Ovary (tissue), 7 donors: ENCODE measurements at regions not wholly inside any gene's neighbourhood (a gene's known extent, or its start where the extent isn't known, plus 50 kb on each side); places are given as distances from the start of the nearest gene placed in this dataset.

ENCODE experiments used
- DNase-seq, 5 donors: peaks; one replicate each; pipeline ENCODE4 v3.0.0-alpha.2; 2019 to 2020
- H3K27ac ChIP-seq, 2 donors: fragments of 200-600 bp; one replicate each; pipeline versions ENCODE4 v1.5.1 to v1.8.0; 2019 to 2022
- H3K27me3 ChIP-seq: fragments of 200-600 bp; one replicate; pipeline ENCODE4 v1.8.0; 2022
- H3K36me3 ChIP-seq: fragments of 200-600 bp; sonication (generic); one replicate; pipeline ENCODE4 v1.5.1; 2019
- H3K4me1 ChIP-seq: one replicate; pipeline ENCODE4 v1.8.1; 2013; ENCODE audit warnings: mild to moderate bottlenecking, moderate library complexity; ENCODE audit not compliant: insufficient read depth
- H3K4me3 ChIP-seq: fragments of 200-600 bp; sonication (generic); one replicate; pipeline ENCODE4 v1.5.1; 2017
- H3K9me3 ChIP-seq, 2 donors: fragments of 200-600 bp in 1 of 2; sonication (generic) in 1 of 2; one replicate each; pipeline versions ENCODE4 v1.5.1 to v1.8.1; 2013 to 2019; ENCODE audit warnings: mild to moderate bottlenecking in 1 of 2, moderate library complexity in 1 of 2
- CTCF ChIP-seq, 3 donors: fragments of 450-650 bp in 2 of 3; fragments of 200-600 bp in 1 of 3; IDR thresholded peaks; one replicate each; pipeline versions ENCODE4 v1.5.1 to v1.8.0; 2016 to 2022; ENCODE audit warnings: antibody characterized with exemption in 3 of 3, mild to moderate bottlenecking in 1 of 3
- EP300 ChIP-seq: sonication (generic); formaldehyde crosslinking; IDR thresholded peaks from one replicate; pipeline ENCODE4 v1.6.1; 2017; ENCODE audit warnings: antibody characterized with exemption
- POLR2A ChIP-seq: fragments of 450-650 bp; IDR thresholded peaks from one replicate; pipeline ENCODE4 v1.6.1; 2017; ENCODE audit warnings: antibody characterized with exemption, mild to moderate bottlenecking, moderate library complexity
- WGBS, 3 donors: extraction: QIAGEN DNeasy Blood & Tissue Kit in 1 of 3; methylation state at CpG; one replicate each; pipeline versions ENCODE4 v1.1.5 to v1.1.7; 2013 to 2017; 5-methylcytosine and 5-hydroxymethylcytosine counted together
- intact Hi-C, 4 donors: fragments of 100-400 bp; cut with DNase I; formaldehyde crosslinking; loops; one replicate each; pipeline versions ENCODE4 v1.11.0 to v1.15.1; 2022 to 2023
- donor health status: DM: no; HTN: no; CAD: no; lungs with moderate emphysema.
- donor health status: DM: no; HTN: no; CAD: no.
- donor health status: Bipolar disorder and iron deficiency.
- donor health status: DM: no; HTN: no; CAD: no.
- donor health status: DM: yes; HTN: yes; CAD: no.

- no peaks in the 10 kb centered on the region for H3K9me3 ChIP-seq
- TF ChIP-seq POLR2A (no peak), CTCF (IDR thresholded peaks at IDR 0.05) (no peak), EP300 (no peak)
These were observed 402.1 kb upstream of the BRINP1 start for GRCh38 chr9:119771341-119771740.

GRCh38 chr9:119768266-119768665, 399.0 kb upstream of the BRINP1 start:
- TF ChIP-seq CTCF (IDR thresholded peaks at IDR 0.05) (no peak), POLR2A (no peak), EP300 (no peak)
- Histone ChIP-seq H3K36me3 (no peaks in the 10 kb centered on the region), H3K27me3 (no peaks in the 10 kb centered on the region), H3K4me3 (no peak overlapping the region), H3K9me3 (no peaks in the 10 kb centered on the region), H3K27ac (no peak overlapping the region), H3K4me1 (no peaks in the 10 kb centered on the region)
- intact Hi-C loops = no loop called here
- 80 to 85% (median 82%) methylated on average over 3 of the region's 3 CpGs for WGBS, 3 donors
- no peak for DNase-seq

More at GRCh38 chr9:119771341-119771740, 402.1 kb upstream of the BRINP1 start:
- Histone ChIP-seq H3K4me1 (no peaks in the 10 kb centered on the region), H3K27me3 (no peaks in the 10 kb centered on the region), H3K36me3 (no peaks in the 10 kb centered on the region), H3K27ac (no peak overlapping the region), H3K4me3 (no peak overlapping the region)
- intact Hi-C loops = no loop called here
- DNase-seq = no peak
- WGBS, 3 donors = 88 to 95% (median 94%) methylated on average over 1 of the region's 1 CpG

GRCh38 chr9:119765632-119766175, 396.5 kb upstream of the BRINP1 start:
- intact Hi-C loops = no loop called here
- Histone ChIP-seq H3K27me3 (no peaks in the 10 kb centered on the region), H3K9me3 (no peaks in the 10 kb centered on the region), H3K27ac (no peak overlapping the region), H3K4me1 (no peaks in the 10 kb centered on the region), H3K4me3 (no peak overlapping the region), H3K36me3 (no peaks in the 10 kb centered on the region)
- no peak for DNase-seq
- TF ChIP-seq CTCF (IDR thresholded peaks at IDR 0.05) (no peak), EP300 (no peak), POLR2A (no peak)
- 46 to 67% (median 59%) methylated on average over 2 of the region's 2 CpGs for WGBS, 3 donors

GRCh38 chr9:119763260-119763659, 394.0 kb upstream of the BRINP1 start:
- WGBS, 3 donors = 15 to 32% (median 23%) methylated on average over 3 of the region's 3 CpGs
- Histone ChIP-seq H3K27me3 (no peaks in the 10 kb centered on the region), H3K27ac (no peak overlapping the region), H3K36me3 (no peaks in the 10 kb centered on the region), H3K4me1 (no peaks in the 10 kb centered on the region), H3K9me3 (no peaks in the 10 kb centered on the region), H3K4me3 (no peak overlapping the region)
- TF ChIP-seq EP300 (no peak), CTCF (IDR thresholded peaks at IDR 0.05) (no peak), POLR2A (no peak)
- intact Hi-C loops = loop anchor here in 1 of 4 donors (1.0 kb wide), 1 partner anchor 48 kb away; no protein-coding TSS in a partner anchor
- no peak for DNase-seq
